IPS-20b (cell line): ENCODE measurements at regions not wholly inside any gene's neighbourhood (a gene's known extent, or its start where the extent isn't known, plus 50 kb on each side); places are given as distances from the start of the nearest gene placed in this dataset.
"Not testable (repeated sequence)": the region's sequence is repeated elsewhere in the genome, so short reads cannot be mapped to it uniquely, and the experiment has no call there.

Experiments used
- H3K27ac ChIP-seq: one replicate; pipeline ENCODE4 v1.5.1; 2013; ENCODE audit warnings: low read length
- H3K27me3 ChIP-seq: 2 replicates; pipeline ENCODE4 v1.6.1; 2013; ENCODE audit warnings: mild to moderate bottlenecking, low read length, inconsistent platforms; ENCODE audit not compliant: insufficient read depth
- H3K36me3 ChIP-seq: 2 replicates; pipeline ENCODE4 v1.6.1; 2013; ENCODE audit warnings: low read depth, mild to moderate bottlenecking, inconsistent platforms, low read length, moderate library complexity; ENCODE audit not compliant: insufficient read depth
- H3K4me1 ChIP-seq: 2 replicates; pipeline ENCODE4 v1.6.1; 2013; ENCODE audit warnings: mild to moderate bottlenecking, control low read depth, inconsistent platforms, low read length, moderate library complexity; ENCODE audit not compliant: insufficient read depth
- H3K4me3 ChIP-seq: 2 replicates; pipeline ENCODE4 v1.5.1; 2013; ENCODE audit warnings: mild to moderate bottlenecking, low read length, inconsistent platforms
- H3K9ac ChIP-seq: 2 replicates; pipeline ENCODE4 v1.6.1; 2013; ENCODE audit warnings: low read depth, mild to moderate bottlenecking, inconsistent platforms, low read length, moderate library complexity
- H3K9me3 ChIP-seq: 2 replicates; pipeline ENCODE4 v1.6.1; 2013; ENCODE audit warnings: mild to moderate bottlenecking, low read depth, low read length, inconsistent platforms; ENCODE audit not compliant: insufficient read depth

DNA sequence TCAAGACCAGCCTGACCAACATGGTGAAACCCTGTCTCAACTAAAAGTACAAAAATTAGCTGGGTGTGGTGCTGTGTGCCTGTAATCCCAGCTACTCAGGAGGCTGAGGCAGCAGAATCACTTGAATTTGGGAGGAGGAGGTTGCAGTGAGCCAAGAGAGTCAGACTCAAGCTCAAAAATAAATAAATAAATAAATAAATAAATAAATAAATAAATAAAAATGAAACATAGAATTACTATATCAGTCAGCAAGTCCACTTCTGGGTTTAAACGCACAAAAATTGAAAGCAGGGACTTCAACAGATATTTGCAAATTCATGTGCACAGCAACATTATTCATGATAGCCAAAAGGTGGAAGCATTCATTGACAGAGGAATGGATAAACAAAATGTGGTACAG is 875.2 kb upstream of the ALG10B start:
- H3K27me3 ChIP-seq, H3K9ac ChIP-seq, H3K27ac ChIP-seq, H3K4me1 ChIP-seq, H3K4me3 ChIP-seq, H3K36me3 ChIP-seq: not testable (repeated sequence)
- peaks cover 49% of the 10 kb centered on the region for H3K9me3 ChIP-seq

DNA sequence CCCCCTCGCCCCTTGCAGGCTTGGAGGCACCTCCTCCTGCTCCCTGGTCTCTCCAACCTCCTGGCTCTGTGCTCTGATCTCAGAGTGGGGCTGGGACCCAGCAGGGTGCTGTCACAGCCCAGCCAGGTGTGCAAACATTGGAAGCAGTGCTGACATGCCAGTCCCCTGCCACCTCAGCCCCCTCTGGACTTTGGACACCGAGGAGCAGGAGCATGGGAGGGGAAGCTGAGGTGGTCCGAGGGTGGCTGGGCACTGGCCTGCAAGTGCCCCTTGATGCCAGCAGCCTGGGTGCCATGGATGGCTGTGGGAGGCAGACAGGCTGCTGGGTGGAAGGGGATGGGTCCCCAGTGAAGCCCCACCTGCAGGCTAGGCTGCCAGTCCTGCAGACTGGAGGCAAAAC is 860.9 kb upstream of the ALG10B start:
- not testable (repeated sequence) for H3K27ac ChIP-seq, H3K4me1 ChIP-seq, H3K9ac ChIP-seq, H3K36me3 ChIP-seq, H3K27me3 ChIP-seq, H3K4me3 ChIP-seq
- H3K9me3 ChIP-seq = peaks cover 62% of the 10 kb centered on the region

DNA sequence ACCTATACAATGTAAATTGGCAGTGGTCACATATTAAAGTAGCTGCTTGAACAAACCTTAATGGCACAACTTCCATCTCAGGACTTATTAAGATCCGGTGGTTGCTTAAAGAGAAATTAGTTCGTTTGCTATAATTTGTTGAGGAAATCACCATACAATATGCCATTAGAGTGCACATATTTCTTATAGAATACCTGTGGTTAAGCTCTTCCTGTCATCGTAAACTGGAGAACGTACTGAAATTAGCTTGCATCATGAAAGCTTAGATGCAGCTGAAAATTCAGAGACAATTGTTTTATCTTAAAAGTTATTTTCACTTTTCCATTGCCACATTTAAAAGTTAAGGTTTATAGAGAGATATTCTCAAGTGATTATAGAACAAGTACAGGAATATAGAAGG is 818.6 kb upstream of the ALG10B start:
- H3K27ac ChIP-seq, H3K36me3 ChIP-seq, H3K9ac ChIP-seq, H3K4me1 ChIP-seq, H3K27me3 ChIP-seq, H3K4me3 ChIP-seq: not testable (repeated sequence)
- peaks cover 42% of the 10 kb centered on the region for H3K9me3 ChIP-seq

GRCh38 chr12:37510256-37510655 is 806.3 kb upstream of the ALG10B start:
- not testable (repeated sequence) for H3K4me1 ChIP-seq, H3K9ac ChIP-seq, H3K27ac ChIP-seq, H3K36me3 ChIP-seq, H3K4me3 ChIP-seq, H3K27me3 ChIP-seq
- H3K9me3 ChIP-seq = peaks cover 70% of the 10 kb centered on the region

- not testable (repeated sequence) for H3K4me1 ChIP-seq, H3K36me3 ChIP-seq, H3K27me3 ChIP-seq, H3K4me3 ChIP-seq, H3K27ac ChIP-seq, H3K9ac ChIP-seq
- H3K9me3 ChIP-seq = peaks cover 80% of the 10 kb centered on the region
These were observed 776.0 kb upstream of the ALG10B start for GRCh38 chr12:37540581-37540980.

DNA sequence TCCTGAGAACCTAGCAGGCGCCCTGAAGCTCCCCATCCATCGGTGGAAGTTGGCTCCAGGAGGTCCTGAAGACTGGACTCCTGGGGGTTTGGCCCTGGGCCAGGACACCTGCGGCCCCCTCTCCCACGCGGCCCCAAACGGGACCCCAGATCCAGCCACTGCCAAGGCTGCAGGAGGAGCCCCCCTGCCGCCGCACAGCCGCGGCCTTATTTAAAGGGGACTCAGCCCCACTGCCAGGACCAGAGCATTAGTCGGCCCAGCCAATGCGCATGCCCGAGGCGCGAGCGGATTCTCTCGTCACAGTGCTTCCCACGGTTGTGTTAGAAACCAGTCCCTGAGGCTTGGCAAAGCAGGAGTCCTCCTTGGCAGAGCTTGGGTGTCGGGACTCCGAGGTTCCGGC is 775.2 kb upstream of the ALG10B start:
- H3K27ac ChIP-seq = no peak overlapping the region
- no peak overlapping the region for H3K9ac ChIP-seq
- no peak overlapping the region for H3K4me3 ChIP-seq
- no peaks in the 10 kb centered on the region for H3K27me3 ChIP-seq
- H3K36me3 ChIP-seq = no peaks in the 10 kb centered on the region
- peaks cover 79% of the 10 kb centered on the region for H3K9me3 ChIP-seq
- H3K4me1 ChIP-seq = no peaks in the 10 kb centered on the region

- H3K9me3 ChIP-seq = peaks cover 85% of the 10 kb centered on the region
- no peaks in the 10 kb centered on the region for H3K4me1 ChIP-seq
- no peak overlapping the region for H3K4me3 ChIP-seq
- no peak overlapping the region for H3K27ac ChIP-seq
- H3K36me3 ChIP-seq = no peaks in the 10 kb centered on the region
- no peak overlapping the region for H3K9ac ChIP-seq
- no peaks in the 10 kb centered on the region for H3K27me3 ChIP-seq
These were observed 773.2 kb upstream of the ALG10B start for GRCh38 chr12:37543131-37543965.

DNA sequence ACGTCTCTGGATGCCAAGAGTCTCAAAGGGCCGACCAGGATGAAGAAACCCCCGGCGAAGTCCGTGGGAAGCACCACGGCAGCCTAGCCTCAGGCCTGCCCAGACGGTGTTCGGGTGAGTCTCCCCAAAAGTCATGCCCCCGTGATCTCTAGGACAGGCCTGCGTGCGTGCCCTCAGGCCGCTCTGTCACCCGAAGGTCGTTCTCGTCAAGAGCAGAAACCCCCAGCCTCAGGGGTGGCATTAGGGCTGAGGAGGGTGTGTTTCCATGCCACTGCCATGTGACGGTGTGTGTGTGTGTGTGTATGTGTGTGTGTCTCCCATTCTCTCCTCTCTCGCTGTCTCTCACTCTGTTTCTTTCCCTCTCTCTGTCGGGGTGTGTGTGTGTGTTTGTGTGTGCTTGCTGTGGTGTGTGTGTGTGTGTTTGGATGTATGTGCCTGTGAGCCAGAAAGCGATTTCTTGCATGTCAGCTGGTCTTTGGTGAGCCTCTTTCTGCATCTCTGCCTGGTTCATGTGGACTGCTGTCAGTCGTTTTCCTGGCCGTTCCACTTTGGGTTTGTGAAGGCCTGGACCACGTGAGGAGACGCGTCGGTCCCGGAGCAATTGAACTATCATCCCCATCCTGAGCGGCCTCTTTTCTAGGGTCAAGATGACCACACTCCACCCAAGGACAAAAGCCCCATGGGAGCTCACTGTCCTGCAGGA is 772.5 kb upstream of the ALG10B start:
- Histone ChIP-seq H3K4me3 (no peak overlapping the region), H3K9me3 (peaks cover 88% of the 10 kb centered on the region), H3K27me3 (no peaks in the 10 kb centered on the region), H3K9ac (no peak overlapping the region), H3K36me3 (no peaks in the 10 kb centered on the region), H3K27ac (no peak overlapping the region), H3K4me1 (no peaks in the 10 kb centered on the region)

- not testable (repeated sequence) for H3K4me1 ChIP-seq, H3K27ac ChIP-seq, H3K9ac ChIP-seq, H3K36me3 ChIP-seq, H3K4me3 ChIP-seq, H3K27me3 ChIP-seq
- peaks cover 88% of the 10 kb centered on the region for H3K9me3 ChIP-seq
These were observed 771.8 kb upstream of the ALG10B start for GRCh38 chr12:37544669-37545330.

GRCh38 chr12:37545759-37546158 is 770.8 kb upstream of the ALG10B start:
- Histone ChIP-seq H3K27me3 (no peaks in the 10 kb centered on the region), H3K4me1 (no peaks in the 10 kb centered on the region), H3K36me3 (no peaks in the 10 kb centered on the region), H3K27ac (no peak overlapping the region), H3K4me3 (no peak overlapping the region), H3K9me3 (peaks cover 87% of the 10 kb centered on the region), H3K9ac (no peak overlapping the region)

- Histone ChIP-seq H3K9ac (no peak overlapping the region), H3K27me3 (no peaks in the 10 kb centered on the region), H3K4me1 (no peaks in the 10 kb centered on the region), H3K36me3 (no peaks in the 10 kb centered on the region), H3K9me3 (peaks cover 87% of the 10 kb centered on the region), H3K27ac (no peak overlapping the region), H3K4me3 (no peak overlapping the region)
These were observed 770.4 kb upstream of the ALG10B start for GRCh38 chr12:37546206-37546605.
